ENCODE measurements at regions not wholly inside any gene's neighbourhood (a gene's known extent, or its start where the extent isn't known, plus 50 kb on each side); places are given as distances from the start of the nearest gene placed in this dataset.

GRCh38 chr11:134562941-134563471 lies 151.0 kb upstream of the B3GAT1 start:
- H3K79me2 ChIP-seq = no peaks in the 10 kb centered on the region
- H3K27ac ChIP-seq = no peak overlapping the region
- H3K9me3 ChIP-seq (ENCODE audit: control insufficient read depth, low read length) = no peaks in the 10 kb centered on the region
- no peaks in the 10 kb centered on the region for H3K36me3 ChIP-seq (ENCODE audit: control insufficient read depth, insufficient read depth, low read length)
- TF ChIP-seq, protein P1, sequence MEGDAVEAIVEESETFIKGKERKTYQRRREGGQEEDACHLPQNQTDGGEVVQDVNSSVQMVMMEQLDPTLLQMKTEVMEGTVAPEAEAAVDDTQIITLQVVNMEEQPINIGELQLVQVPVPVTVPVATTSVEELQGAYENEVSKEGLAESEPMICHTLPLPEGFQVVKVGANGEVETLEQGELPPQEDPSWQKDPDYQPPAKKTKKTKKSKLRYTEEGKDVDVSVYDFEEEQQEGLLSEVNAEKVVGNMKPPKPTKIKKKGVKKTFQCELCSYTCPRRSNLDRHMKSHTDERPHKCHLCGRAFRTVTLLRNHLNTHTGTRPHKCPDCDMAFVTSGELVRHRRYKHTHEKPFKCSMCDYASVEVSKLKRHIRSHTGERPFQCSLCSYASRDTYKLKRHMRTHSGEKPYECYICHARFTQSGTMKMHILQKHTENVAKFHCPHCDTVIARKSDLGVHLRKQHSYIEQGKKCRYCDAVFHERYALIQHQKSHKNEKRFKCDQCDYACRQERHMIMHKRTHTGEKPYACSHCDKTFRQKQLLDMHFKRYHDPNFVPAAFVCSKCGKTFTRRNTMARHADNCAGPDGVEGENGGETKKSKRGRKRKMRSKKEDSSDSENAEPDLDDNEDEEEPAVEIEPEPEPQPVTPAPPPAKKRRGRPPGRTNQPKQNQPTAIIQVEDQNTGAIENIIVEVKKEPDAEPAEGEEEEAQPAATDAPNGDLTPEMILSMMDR (IDR thresholded peaks at IDR 0.05) = no peak
- no peaks in the 10 kb centered on the region for H3K27me3 ChIP-seq (ENCODE audit: control insufficient read depth, insufficient read depth, low read length)
- no peaks in the 10 kb centered on the region for H3K4me1 ChIP-seq
- H2AFZ ChIP-seq = no peak overlapping the region
- H3K4me3 ChIP-seq (ENCODE audit: low read depth, low read length) = no peak overlapping the region
- no peak overlapping the region for H3K4me2 ChIP-seq (ENCODE audit: low read length)
- H3K9ac ChIP-seq = no peak overlapping the region

GRCh38 chr11:134562196-134562595 lies 150.2 kb upstream of the B3GAT1 start:
- H3K9me3 ChIP-seq (ENCODE audit: control insufficient read depth, low read length) = no peaks in the 10 kb centered on the region
- H2AFZ ChIP-seq = no peak overlapping the region
- no peak overlapping the region for H3K27ac ChIP-seq
- TF ChIP-seq, protein P1 (IDR thresholded peaks at IDR 0.05) = no peak
- no peaks in the 10 kb centered on the region for H3K79me2 ChIP-seq
- no peak overlapping the region for H3K4me3 ChIP-seq (ENCODE audit: low read depth, low read length)
- H3K4me1 ChIP-seq = no peaks in the 10 kb centered on the region
- no peak overlapping the region for H3K9ac ChIP-seq
- H3K27me3 ChIP-seq (ENCODE audit: control insufficient read depth, insufficient read depth, low read length) = no peaks in the 10 kb centered on the region
- no peak overlapping the region for H3K4me2 ChIP-seq (ENCODE audit: low read length)
- no peaks in the 10 kb centered on the region for H3K36me3 ChIP-seq (ENCODE audit: control insufficient read depth, insufficient read depth, low read length)

- Histone ChIP-seq H3K79me2 (no peaks in the 10 kb centered on the region), H2AFZ (no peak overlapping the region), H3K27ac (no peak overlapping the region), H3K9ac (no peak overlapping the region), H3K4me2 (ENCODE audit: low read length) (no peak overlapping the region), H3K4me1 (no peaks in the 10 kb centered on the region), H3K9me3 (ENCODE audit: control insufficient read depth, low read length) (no peaks in the 10 kb centered on the region), H3K4me3 (ENCODE audit: low read depth, low read length) (no peak overlapping the region), H3K36me3 (ENCODE audit: control insufficient read depth, insufficient read depth, low read length) (no peaks in the 10 kb centered on the region), H3K27me3 (ENCODE audit: control insufficient read depth, insufficient read depth, low read length) (no peaks in the 10 kb centered on the region)
- TF ChIP-seq, protein P1 (IDR thresholded peaks at IDR 0.05) = no peak
These were observed 149.3 kb upstream of the B3GAT1 start for GRCh38 chr11:134561331-134561720.

DNA sequence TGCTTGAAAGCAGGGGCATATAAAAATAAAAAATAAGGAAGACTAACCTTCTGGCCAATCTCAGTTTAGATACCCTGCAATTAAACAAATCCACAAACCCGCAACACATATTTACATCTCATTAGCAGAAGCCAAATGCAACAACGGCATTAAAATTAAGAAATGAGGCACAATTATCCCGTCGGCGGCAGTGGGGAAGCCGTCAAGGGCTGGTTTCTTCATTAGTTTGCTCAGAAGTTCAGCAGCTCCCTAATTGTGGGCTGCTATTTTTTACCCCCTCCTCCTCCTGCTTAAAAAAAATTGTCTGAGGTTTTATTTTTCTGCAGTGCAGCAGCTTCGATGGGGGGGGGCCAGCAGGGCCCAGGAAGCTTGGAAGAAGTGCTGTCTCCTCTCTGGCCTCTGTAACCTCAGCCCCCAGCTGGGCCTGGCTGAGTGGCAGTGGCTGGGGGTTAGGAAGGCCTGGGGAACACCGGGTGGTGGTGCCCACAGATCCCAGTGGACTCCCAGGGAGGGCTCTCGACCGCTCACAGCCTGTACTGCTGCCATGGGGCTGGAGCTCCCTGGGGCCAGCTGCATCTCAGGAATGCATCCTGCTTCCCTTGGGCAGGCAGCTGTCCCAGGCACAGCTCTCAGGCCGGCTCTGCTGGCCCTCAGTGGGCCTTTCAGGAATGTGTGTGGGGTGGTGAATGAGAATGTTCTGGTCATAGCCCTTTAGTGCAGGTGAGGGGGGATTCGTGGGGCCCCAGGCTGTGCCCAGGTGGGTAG lies 148.7 kb upstream of the B3GAT1 start:
- no peak overlapping the region for H3K9ac ChIP-seq
- H3K4me1 ChIP-seq = no peaks in the 10 kb centered on the region
- no peaks in the 10 kb centered on the region for H3K27me3 ChIP-seq (ENCODE audit: control insufficient read depth, insufficient read depth, low read length)
- no peaks in the 10 kb centered on the region for H3K36me3 ChIP-seq (ENCODE audit: control insufficient read depth, insufficient read depth, low read length)
- no peak overlapping the region for H3K4me3 ChIP-seq (ENCODE audit: low read depth, low read length)
- no peak overlapping the region for H2AFZ ChIP-seq
- no peak overlapping the region for H3K4me2 ChIP-seq (ENCODE audit: low read length)
- no peaks in the 10 kb centered on the region for H3K79me2 ChIP-seq
- TF ChIP-seq, protein P1 (IDR thresholded peaks at IDR 0.05) = no peak
- H3K27ac ChIP-seq = no peak overlapping the region
- H3K9me3 ChIP-seq (ENCODE audit: control insufficient read depth, low read length) = no peaks in the 10 kb centered on the region

DNA sequence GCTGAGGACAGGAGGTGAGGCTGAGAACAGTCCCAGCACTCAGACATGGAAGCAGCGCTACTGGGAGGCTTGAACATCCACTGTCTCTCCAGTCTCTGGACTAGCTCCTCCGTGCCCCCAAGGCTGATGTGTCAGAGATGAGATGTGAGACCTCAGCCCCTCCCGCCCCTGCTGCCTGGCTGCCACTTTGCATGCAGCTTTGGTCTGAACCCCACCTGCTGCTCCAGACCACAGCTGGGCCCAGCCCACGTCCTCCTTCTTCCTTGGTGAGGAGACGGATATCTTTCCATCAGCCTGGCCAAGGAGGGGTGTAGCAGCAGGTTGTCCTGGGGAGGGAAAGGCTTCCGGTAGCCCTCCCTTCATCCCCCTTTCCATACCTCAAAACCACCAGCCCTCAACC lies 148.0 kb upstream of the B3GAT1 start:
- H3K4me2 ChIP-seq (ENCODE audit: low read length) = no peak overlapping the region
- H3K4me3 ChIP-seq (ENCODE audit: low read depth, low read length) = no peak overlapping the region
- TF ChIP-seq, protein P1 (IDR thresholded peaks at IDR 0.05) = no peak
- no peak overlapping the region for H3K9ac ChIP-seq
- no peak overlapping the region for H3K27ac ChIP-seq
- H2AFZ ChIP-seq = no peak overlapping the region
- H3K9me3 ChIP-seq (ENCODE audit: control insufficient read depth, low read length) = no peaks in the 10 kb centered on the region
- H3K27me3 ChIP-seq (ENCODE audit: control insufficient read depth, insufficient read depth, low read length) = no peaks in the 10 kb centered on the region
- no peaks in the 10 kb centered on the region for H3K79me2 ChIP-seq
- H3K36me3 ChIP-seq (ENCODE audit: control insufficient read depth, insufficient read depth, low read length) = no peaks in the 10 kb centered on the region
- no peaks in the 10 kb centered on the region for H3K4me1 ChIP-seq

Data from parathyroid adenoma (tissue), 2 donors.